ENCODE measurements at regions not wholly inside any gene's neighbourhood (a gene's known extent, or its start where the extent isn't known, plus 50 kb on each side); places are given as distances from the start of the nearest gene placed in this dataset.
A peak's percentile ranks its signal among the peaks of the same experiment; 100 is the strongest.

- no peak for TF ChIP-seq NFIC (IDR thresholded peaks at IDR 0.05)
- TF ChIP-seq TEAD4 (IDR thresholded peaks at IDR 0.05), result no peak
- TF ChIP-seq FOXM1 (IDR thresholded peaks at IDR 0.05; ENCODE audit: borderline replicate concordance, low read depth), result no peak
- TF ChIP-seq RAD21 (IDR thresholded peaks at IDR 0.05; ENCODE audit: low read depth), result no peak
- no peak for TF ChIP-seq REST (IDR thresholded peaks at IDR 0.05; ENCODE audit: low read depth)
- no peak for TF ChIP-seq EP300 (IDR thresholded peaks at IDR 0.05; ENCODE audit: borderline replicate concordance)
- TF ChIP-seq, protein P1, sequence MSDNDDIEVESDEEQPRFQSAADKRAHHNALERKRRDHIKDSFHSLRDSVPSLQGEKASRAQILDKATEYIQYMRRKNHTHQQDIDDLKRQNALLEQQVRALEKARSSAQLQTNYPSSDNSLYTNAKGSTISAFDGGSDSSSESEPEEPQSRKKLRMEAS (IDR thresholded peaks at IDR 0.05), result no peak
- no peak for TF ChIP-seq CREB1 (IDR thresholded peaks at IDR 0.05; ENCODE audit: low read depth)
- no peak for TF ChIP-seq TCF12 (IDR thresholded peaks at IDR 0.05; ENCODE audit: low read depth)
- no peak for TF ChIP-seq TAF1 (IDR thresholded peaks at IDR 0.05; ENCODE audit: low read depth)
- TF ChIP-seq YY1 (IDR thresholded peaks at IDR 0.05; ENCODE audit: low read depth), result no peak
- TF ChIP-seq EGR1 (IDR thresholded peaks at IDR 0.05), result no peak
Measured at GRCh38 chr2:113838744-113839444, 51.0 kb upstream of the ACTR3 start.

DNA sequence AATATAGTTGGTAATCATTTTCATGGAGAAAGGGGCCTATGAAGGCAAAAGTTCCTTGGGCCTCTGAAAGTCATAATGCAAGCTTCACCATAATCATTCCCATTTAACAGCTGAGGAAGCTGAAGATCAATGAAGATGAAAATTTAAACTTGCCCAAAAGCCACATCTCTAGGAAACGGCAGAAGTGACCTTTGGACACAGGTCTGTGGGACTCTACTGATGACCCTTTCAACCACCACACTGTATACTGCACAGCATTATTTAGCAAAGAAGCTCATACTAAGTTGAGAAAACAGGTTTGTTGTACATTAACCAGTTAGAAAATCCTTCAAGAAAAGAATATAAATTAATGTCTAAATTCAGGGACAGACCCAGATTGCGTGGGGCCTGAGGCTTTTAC lies 51.6 kb upstream of the ACTR3 start:
- no peak for TF ChIP-seq TCF12 (IDR thresholded peaks at IDR 0.05; ENCODE audit: low read depth)
- TF ChIP-seq NFIC (IDR thresholded peaks at IDR 0.05), result no peak
- no peak for TF ChIP-seq CREB1 (IDR thresholded peaks at IDR 0.05; ENCODE audit: low read depth)
- TF ChIP-seq USF1 (IDR thresholded peaks at IDR 0.05), result no peak
- no peak for TF ChIP-seq ZBTB7A (IDR thresholded peaks at IDR 0.05; ENCODE audit: low read depth)
- no peak for TF ChIP-seq RAD21 (IDR thresholded peaks at IDR 0.05; ENCODE audit: low read depth)
- no peak for TF ChIP-seq FOXM1 (IDR thresholded peaks at IDR 0.05; ENCODE audit: borderline replicate concordance, low read depth)

DNA sequence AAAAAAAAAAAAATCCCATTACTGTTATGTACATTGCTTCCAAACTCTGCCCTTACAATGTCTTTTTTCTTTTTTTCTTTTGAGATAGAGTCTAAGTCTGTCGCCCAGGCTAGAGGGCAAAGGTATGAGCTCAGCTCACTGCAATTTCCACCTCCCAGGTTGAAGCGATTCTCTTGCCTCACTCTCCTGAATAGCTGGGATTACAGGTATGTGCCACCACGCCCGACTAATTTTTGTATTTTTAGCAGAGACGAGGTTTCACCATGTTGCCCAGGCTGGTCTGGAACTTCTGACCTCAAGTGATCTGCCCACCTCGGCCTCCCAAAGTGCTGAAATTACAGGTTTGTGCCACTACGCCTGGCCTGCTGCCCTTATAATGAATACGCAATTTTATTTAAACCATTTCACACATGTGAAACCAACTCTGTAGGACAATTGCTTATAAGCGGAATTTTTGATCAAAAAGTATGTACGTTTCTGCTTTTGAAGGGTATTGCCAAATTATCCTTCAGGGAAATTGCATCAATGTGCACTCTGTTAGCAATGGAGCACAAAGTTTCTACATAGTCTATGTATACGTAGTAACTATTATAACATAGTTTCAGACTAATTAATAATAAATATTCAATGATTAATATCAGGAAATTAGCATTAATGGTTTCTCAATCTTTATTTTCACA lies 55.7 kb upstream of the ACTR3 start:
- TF ChIP-seq NFIC (IDR thresholded peaks at IDR 0.05) (no peak), CEBPB (IDR thresholded peaks at IDR 0.05) (peak; percentile 82), EP300 (IDR thresholded peaks at IDR 0.05; ENCODE audit: borderline replicate concordance) (peak; percentile 71; the same call in 1 of the 2 replicates), ZBTB7A (IDR thresholded peaks at IDR 0.05; ENCODE audit: low read depth) (no peak), TCF12 (IDR thresholded peaks at IDR 0.05; ENCODE audit: low read depth) (peak; percentile 48; the same call in 1 of the 2 replicates), FOXM1 (IDR thresholded peaks at IDR 0.05; ENCODE audit: borderline replicate concordance, low read depth) (no peak), TEAD4 (IDR thresholded peaks at IDR 0.05) (peak; percentile 90), TAF1 (IDR thresholded peaks at IDR 0.05; ENCODE audit: low read depth) (no peak)
- TF ChIP-seq, protein P1 (IDR thresholded peaks at IDR 0.05), result 0 out of 2 replicates have a peak, but pooled peaks have one; percentile 23

DNA sequence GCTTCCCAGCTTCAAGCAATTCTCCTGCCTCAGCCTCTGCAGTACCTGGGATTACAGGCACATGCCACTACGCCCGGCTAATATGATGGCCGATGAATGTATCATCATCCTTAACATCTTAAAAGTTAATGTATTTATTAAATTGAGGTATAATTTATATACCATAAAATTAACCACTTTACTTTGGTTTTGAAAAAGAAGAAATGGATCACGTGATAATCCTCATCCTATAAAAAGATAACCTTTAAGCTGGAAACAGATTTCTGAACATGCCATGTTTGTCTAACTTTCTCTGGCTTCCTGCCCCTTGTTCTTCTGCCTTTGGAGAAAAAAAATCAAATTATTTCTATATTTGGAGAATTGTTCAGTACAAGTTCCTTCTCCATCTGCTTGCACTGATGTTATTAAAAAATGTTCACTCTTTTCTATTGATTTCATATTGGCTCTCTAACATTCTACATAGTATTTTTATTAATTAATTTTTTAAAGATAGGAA lies 57.0 kb upstream of the ACTR3 start:
- TF ChIP-seq CREB1 (IDR thresholded peaks at IDR 0.05; ENCODE audit: low read depth) (no peak), TCF12 (IDR thresholded peaks at IDR 0.05; ENCODE audit: low read depth) (no peak), USF1 (IDR thresholded peaks at IDR 0.05) (no peak)

DNA sequence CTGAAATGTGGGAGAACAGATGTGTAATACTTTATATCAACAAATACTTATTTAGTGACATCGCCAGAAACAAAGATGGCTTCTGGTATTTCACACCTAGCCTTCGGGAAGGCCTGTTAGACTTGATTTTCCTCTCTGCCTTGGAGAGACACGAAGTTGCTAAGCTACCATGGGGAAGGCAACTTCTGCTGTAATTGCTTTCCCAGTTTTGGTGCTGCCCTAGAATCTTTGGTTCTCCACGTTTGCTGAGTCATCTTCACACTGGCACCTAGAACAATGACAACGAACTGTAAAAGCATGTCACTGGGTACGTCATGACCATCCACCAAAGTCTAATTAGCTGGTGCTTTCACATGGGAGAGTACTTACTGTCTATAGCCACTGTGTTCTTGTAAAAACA lies 58.7 kb upstream of the ACTR3 start:
- TF ChIP-seq YY1 (IDR thresholded peaks at IDR 0.05; ENCODE audit: low read depth) (peak; percentile 71), FOXM1 (IDR thresholded peaks at IDR 0.05; ENCODE audit: borderline replicate concordance, low read depth) (no peak), CREB1 (IDR thresholded peaks at IDR 0.05; ENCODE audit: low read depth) (peak; percentile 42; the same call in 1 of the 2 replicates), TCF12 (IDR thresholded peaks at IDR 0.05; ENCODE audit: low read depth) (no peak), TEAD4 (IDR thresholded peaks at IDR 0.05) (0 out of 2 replicates have a peak, but pooled peaks have one; percentile 30), RAD21 (IDR thresholded peaks at IDR 0.05; ENCODE audit: low read depth) (no peak)
- TF ChIP-seq, protein P1 (IDR thresholded peaks at IDR 0.05), result peak; percentile 91

GRCh38 chr2:113829761-113830160 lies 60.1 kb upstream of the ACTR3 start:
- TF ChIP-seq TAF1 (IDR thresholded peaks at IDR 0.05; ENCODE audit: low read depth), result no peak
- no peak for TF ChIP-seq EGR1 (IDR thresholded peaks at IDR 0.05)
- no peak for TF ChIP-seq USF1 (IDR thresholded peaks at IDR 0.05)
- no peak for TF ChIP-seq RAD21 (IDR thresholded peaks at IDR 0.05; ENCODE audit: low read depth)
- TF ChIP-seq ZBTB7A (IDR thresholded peaks at IDR 0.05; ENCODE audit: low read depth), result no peak
- no peak for TF ChIP-seq CEBPB (IDR thresholded peaks at IDR 0.05)
- TF ChIP-seq EP300 (IDR thresholded peaks at IDR 0.05; ENCODE audit: borderline replicate concordance), result no peak
- no peak for TF ChIP-seq TEAD4 (IDR thresholded peaks at IDR 0.05)
- TF ChIP-seq, protein P1 (IDR thresholded peaks at IDR 0.05), result no peak
- no peak for TF ChIP-seq TCF12 (IDR thresholded peaks at IDR 0.05; ENCODE audit: low read depth)
- TF ChIP-seq CREB1 (IDR thresholded peaks at IDR 0.05; ENCODE audit: low read depth), result no peak
- TF ChIP-seq FOXM1 (IDR thresholded peaks at IDR 0.05; ENCODE audit: borderline replicate concordance, low read depth), result no peak
- TF ChIP-seq REST (IDR thresholded peaks at IDR 0.05; ENCODE audit: low read depth), result no peak
- TF ChIP-seq YY1 (IDR thresholded peaks at IDR 0.05; ENCODE audit: low read depth), result no peak
- TF ChIP-seq NFIC (IDR thresholded peaks at IDR 0.05), result no peak
